ENCODE measurements at regions not wholly inside any gene's neighbourhood (a gene's known extent, or its start where the extent isn't known, plus 50 kb on each side); places are given as distances from the start of the nearest gene placed in this dataset.

GRCh38 chr2:117738991-117739839 is 75.3 kb upstream of the DDX18 start:
- H3K4me2 ChIP-seq (ENCODE audit: low read length): no peak overlapping the region
- ChIA-PET CTCF (ENCODE audit: unreplicated experiment) (no interaction called here), POLR2A (no interaction called here)
- H3K36me3 ChIP-seq (ENCODE audit: insufficient read depth, low read length): no peaks in the 10 kb centered on the region
- BruUV-seq (replicated peaks): no TSS peak
- no peak for DNase-seq (ENCODE audit: low spot score)
- no peak overlapping the region for H2AFZ ChIP-seq (ENCODE audit: low read length)
- no peaks in the 10 kb centered on the region for H3K4me1 ChIP-seq (ENCODE audit: insufficient read depth, low read length, poor library complexity, severe bottlenecking)
- H3K27ac ChIP-seq (ENCODE audit: low read depth, low read length, poor library complexity, severe bottlenecking): no peak overlapping the region
- H3K79me2 ChIP-seq (ENCODE audit: insufficient read depth, low read depth, low read length): no peaks in the 10 kb centered on the region
- H3K9me3 ChIP-seq (ENCODE audit: low read length): no peaks in the 10 kb centered on the region
- intact Hi-C loops (cut with micrococcal nuclease; ENCODE audit: unreplicated experiment): no loop called here
- TF ChIP-seq EZH2phosphoT487 (IDR thresholded peaks at IDR 0.05; ENCODE audit: borderline replicate concordance, low read depth, low read length) (no peak), CTCF (conservative IDR thresholded peaks at IDR 0.05; ENCODE audit: low read length) (no peak)
- no peaks in the 10 kb centered on the region for H3K9me2 ChIP-seq (ENCODE audit: insufficient read depth, low read length)
- no peak overlapping the region for H3K4me3 ChIP-seq (ENCODE audit: low read depth, low read length, poor library complexity, severe bottlenecking)
- H4K20me1 ChIP-seq (ENCODE audit: insufficient read depth, low read length): no peaks in the 10 kb centered on the region

- Histone ChIP-seq H3K36me3 (ENCODE audit: insufficient read depth, low read length) (no peaks in the 10 kb centered on the region), H2AFZ (ENCODE audit: low read length) (no peak overlapping the region), H3K27ac (ENCODE audit: low read depth, low read length, poor library complexity, severe bottlenecking) (no peak overlapping the region), H3K79me2 (ENCODE audit: insufficient read depth, low read depth, low read length) (no peaks in the 10 kb centered on the region), H3K9me3 (ENCODE audit: low read length) (no peaks in the 10 kb centered on the region), H3K4me1 (ENCODE audit: insufficient read depth, low read length, poor library complexity, severe bottlenecking) (no peaks in the 10 kb centered on the region), H4K20me1 (ENCODE audit: insufficient read depth, low read length) (no peaks in the 10 kb centered on the region), H3K4me2 (ENCODE audit: low read length) (no peak overlapping the region), H3K4me3 (ENCODE audit: low read depth, low read length, poor library complexity, severe bottlenecking) (no peak overlapping the region), H3K9me2 (ENCODE audit: insufficient read depth, low read length) (no peaks in the 10 kb centered on the region)
- no peak for TF ChIP-seq CTCF (conservative IDR thresholded peaks at IDR 0.05; ENCODE audit: low read length)
- no peak for TF ChIP-seq EZH2phosphoT487 (IDR thresholded peaks at IDR 0.05; ENCODE audit: borderline replicate concordance, low read depth, low read length)
- BruUV-seq (replicated peaks): no TSS peak
- intact Hi-C loops (cut with micrococcal nuclease; ENCODE audit: unreplicated experiment): no loop called here
- CTCF ChIA-PET (ENCODE audit: unreplicated experiment): interaction anchor here (1.1 kb wide), 1 partner anchor 69 kb away, joined by 3 read pairs; the partner anchor contains the start of gene DDX18
- DNase-seq (ENCODE audit: low spot score): no peak
- POLR2A ChIA-PET: no interaction called here
Measured at GRCh38 chr2:117745537-117745936, 69.0 kb upstream of the DDX18 start.

- Histone ChIP-seq H3K27ac (ENCODE audit: low read depth, low read length, poor library complexity, severe bottlenecking) (no peak overlapping the region), H3K79me2 (ENCODE audit: insufficient read depth, low read depth, low read length) (no peaks in the 10 kb centered on the region), H3K9me2 (ENCODE audit: insufficient read depth, low read length) (no peaks in the 10 kb centered on the region), H4K20me1 (ENCODE audit: insufficient read depth, low read length) (no peaks in the 10 kb centered on the region), H3K4me1 (ENCODE audit: insufficient read depth, low read length, poor library complexity, severe bottlenecking) (no peaks in the 10 kb centered on the region), H3K36me3 (ENCODE audit: insufficient read depth, low read length) (no peaks in the 10 kb centered on the region), H3K4me2 (ENCODE audit: low read length) (no peak overlapping the region), H3K4me3 (ENCODE audit: low read depth, low read length, poor library complexity, severe bottlenecking) (no peak overlapping the region), H2AFZ (ENCODE audit: low read length) (no peak overlapping the region), H3K9me3 (ENCODE audit: low read length) (no peaks in the 10 kb centered on the region)
- CTCF ChIA-PET (ENCODE audit: unreplicated experiment): no interaction called here
- intact Hi-C loops (cut with micrococcal nuclease; ENCODE audit: unreplicated experiment): no loop called here
- no TSS peak for BruUV-seq (replicated peaks)
- no peak for DNase-seq (ENCODE audit: low spot score)
- no peak for TF ChIP-seq EZH2phosphoT487 (IDR thresholded peaks at IDR 0.05; ENCODE audit: borderline replicate concordance, low read depth, low read length)
- TF ChIP-seq CTCF (conservative IDR thresholded peaks at IDR 0.05; ENCODE audit: low read length): no peak
- POLR2A ChIA-PET: interaction anchor here (1.1 kb wide), 1 partner anchor 43 kb away, joined by 3 read pairs; no protein-coding TSS in a partner anchor
Measured at GRCh38 chr2:117755768-117756167, 58.7 kb upstream of the DDX18 start.
